ENCODE measurements at regions not wholly inside any gene's neighbourhood (a gene's known extent, or its start where the extent isn't known, plus 50 kb on each side); places are given as distances from the start of the nearest gene placed in this dataset.

DNA sequence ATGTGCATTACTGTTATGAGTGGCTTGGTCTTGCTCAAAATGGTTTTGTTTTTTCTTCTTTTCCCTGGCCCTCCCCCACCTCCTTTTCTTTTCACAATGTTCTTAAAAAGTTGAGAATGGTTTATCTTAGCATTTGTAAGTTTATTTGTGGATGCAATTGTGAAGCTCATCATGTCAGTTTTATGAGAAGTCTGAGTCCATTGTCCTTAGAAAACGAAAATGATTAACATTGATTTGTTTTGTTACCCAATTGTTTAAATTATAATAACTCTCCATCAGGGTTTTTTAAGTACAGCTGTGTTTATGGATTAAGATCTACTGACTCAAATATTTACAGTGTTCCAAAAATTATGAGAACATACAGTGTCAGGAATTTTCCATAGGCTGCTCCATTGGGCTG is 511.3 kb upstream of the PAPPA start:
- no peak for FAIRE-seq
- Histone ChIP-seq H3K4me2 (no peak overlapping the region), H3K9me3 (no peaks in the 10 kb centered on the region), H3K27ac (no peak overlapping the region), H3K4me3 (no peak overlapping the region), H3K4me1 (no peaks in the 10 kb centered on the region)
- DNase-seq (ENCODE audit: low read depth in 1 of 2, low spot score in 1 of 2) = no peak
- ChIA-PET POLR2A (no interaction called here), CTCF (interaction anchor here (1.3 to 1.8 kb wide), 4 partner anchors 11 to 51 kb away, joined by 3 to 6 read pairs (median 4); no protein-coding TSS in a partner anchor)
- WGBS (ENCODE audit: missing lambda C conversion rate) = 42% methylated on average over 1 of the region's 1 CpG
- ATAC-seq = no peak
- TF ChIP-seq MYC (IDR thresholded peaks at IDR 0.05; ENCODE audit: borderline replicate concordance, low read length) = no peak
- TF ChIP-seq CHD4 (IDR thresholded peaks at IDR 0.05; ENCODE audit: borderline replicate concordance) = no peak
- no peak for TF ChIP-seq ZC3H11A (IDR thresholded peaks at IDR 0.05)
- TF ChIP-seq EP300 (IDR thresholded peaks at IDR 0.05) = no peak
- no peak for TF ChIP-seq TFCP2L1 (CRISPR knock-in tag; IDR thresholded peaks at IDR 0.05)
- no peak for TF ChIP-seq RAD21 (conservative IDR thresholded peaks at IDR 0.05 in 1 of 2, IDR thresholded peaks at IDR 0.05 in 1 of 2)
- no peak for TF ChIP-seq TP53 (CRISPR knock-in tag; IDR thresholded peaks at IDR 0.05)
- no peak for TF ChIP-seq JUN (IDR thresholded peaks at IDR 0.05)
- no peak for TF ChIP-seq PHF8 (IDR thresholded peaks at IDR 0.05; ENCODE audit: borderline replicate concordance, low read depth)
- no peak for TF ChIP-seq JUNB (IDR thresholded peaks at IDR 0.05)
- TF ChIP-seq, protein P1, sequence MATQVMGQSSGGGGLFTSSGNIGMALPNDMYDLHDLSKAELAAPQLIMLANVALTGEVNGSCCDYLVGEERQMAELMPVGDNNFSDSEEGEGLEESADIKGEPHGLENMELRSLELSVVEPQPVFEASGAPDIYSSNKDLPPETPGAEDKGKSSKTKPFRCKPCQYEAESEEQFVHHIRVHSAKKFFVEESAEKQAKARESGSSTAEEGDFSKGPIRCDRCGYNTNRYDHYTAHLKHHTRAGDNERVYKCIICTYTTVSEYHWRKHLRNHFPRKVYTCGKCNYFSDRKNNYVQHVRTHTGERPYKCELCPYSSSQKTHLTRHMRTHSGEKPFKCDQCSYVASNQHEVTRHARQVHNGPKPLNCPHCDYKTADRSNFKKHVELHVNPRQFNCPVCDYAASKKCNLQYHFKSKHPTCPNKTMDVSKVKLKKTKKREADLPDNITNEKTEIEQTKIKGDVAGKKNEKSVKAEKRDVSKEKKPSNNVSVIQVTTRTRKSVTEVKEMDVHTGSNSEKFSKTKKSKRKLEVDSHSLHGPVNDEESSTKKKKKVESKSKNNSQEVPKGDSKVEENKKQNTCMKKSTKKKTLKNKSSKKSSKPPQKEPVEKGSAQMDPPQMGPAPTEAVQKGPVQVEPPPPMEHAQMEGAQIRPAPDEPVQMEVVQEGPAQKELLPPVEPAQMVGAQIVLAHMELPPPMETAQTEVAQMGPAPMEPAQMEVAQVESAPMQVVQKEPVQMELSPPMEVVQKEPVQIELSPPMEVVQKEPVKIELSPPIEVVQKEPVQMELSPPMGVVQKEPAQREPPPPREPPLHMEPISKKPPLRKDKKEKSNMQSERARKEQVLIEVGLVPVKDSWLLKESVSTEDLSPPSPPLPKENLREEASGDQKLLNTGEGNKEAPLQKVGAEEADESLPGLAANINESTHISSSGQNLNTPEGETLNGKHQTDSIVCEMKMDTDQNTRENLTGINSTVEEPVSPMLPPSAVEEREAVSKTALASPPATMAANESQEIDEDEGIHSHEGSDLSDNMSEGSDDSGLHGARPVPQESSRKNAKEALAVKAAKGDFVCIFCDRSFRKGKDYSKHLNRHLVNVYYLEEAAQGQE (IDR thresholded peaks at IDR 0.05) = no peak
- no peak for TF ChIP-seq CBX2 (IDR thresholded peaks at IDR 0.05; ENCODE audit: borderline replicate concordance, low read depth)
- TF ChIP-seq HOXA7 (CRISPR knock-in tag; IDR thresholded peaks at IDR 0.05) = no peak
- TF ChIP-seq MAZ (IDR thresholded peaks at IDR 0.05; ENCODE audit: borderline replicate concordance, low read depth, low read length) = no peak
- no peak for TF ChIP-seq CBX8 (IDR thresholded peaks at IDR 0.05)
- no peak for TF ChIP-seq HOXB13 (CRISPR knock-in tag; IDR thresholded peaks at IDR 0.05; ENCODE audit: low read depth)
- TF ChIP-seq, protein P2, sequence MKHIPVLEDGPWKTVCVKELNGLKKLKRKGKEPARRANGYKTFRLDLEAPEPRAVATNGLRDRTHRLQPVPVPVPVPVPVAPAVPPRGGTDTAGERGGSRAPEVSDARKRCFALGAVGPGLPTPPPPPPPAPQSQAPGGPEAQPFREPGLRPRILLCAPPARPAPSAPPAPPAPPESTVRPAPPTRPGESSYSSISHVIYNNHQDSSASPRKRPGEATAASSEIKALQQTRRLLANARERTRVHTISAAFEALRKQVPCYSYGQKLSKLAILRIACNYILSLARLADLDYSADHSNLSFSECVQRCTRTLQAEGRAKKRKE (CRISPR knock-in tag; IDR thresholded peaks at IDR 0.05; ENCODE audit: low read depth) = no peak
- no peak for TF ChIP-seq CHD2 (IDR thresholded peaks at IDR 0.05; ENCODE audit: low read length, partially characterized antibody)

- POLR2A ChIA-PET = no interaction called here
- Histone ChIP-seq H3K4me3 (no peak overlapping the region), H3K27ac (no peak overlapping the region), H3K4me1 (no peaks in the 10 kb centered on the region), H3K9me3 (no peaks in the 10 kb centered on the region), H3K4me2 (no peak overlapping the region)
- CTCF ChIA-PET = no interaction called here
- no peak for TF ChIP-seq HOXA7 (CRISPR knock-in tag; IDR thresholded peaks at IDR 0.05)
- TF ChIP-seq, protein P3, sequence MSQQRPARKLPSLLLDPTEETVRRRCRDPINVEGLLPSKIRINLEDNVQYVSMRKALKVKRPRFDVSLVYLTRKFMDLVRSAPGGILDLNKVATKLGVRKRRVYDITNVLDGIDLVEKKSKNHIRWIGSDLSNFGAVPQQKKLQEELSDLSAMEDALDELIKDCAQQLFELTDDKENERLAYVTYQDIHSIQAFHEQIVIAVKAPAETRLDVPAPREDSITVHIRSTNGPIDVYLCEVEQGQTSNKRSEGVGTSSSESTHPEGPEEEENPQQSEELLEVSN (IDR thresholded peaks at IDR 0.05; ENCODE audit: borderline replicate concordance, low read depth) = no peak
- TF ChIP-seq BCL3 (IDR thresholded peaks at IDR 0.05) = no peak
- no peak for TF ChIP-seq RARB (CRISPR knock-in tag; IDR thresholded peaks at IDR 0.05)
- TF ChIP-seq HMGXB4 (CRISPR knock-in tag; IDR thresholded peaks at IDR 0.05; ENCODE audit: borderline replicate concordance) = no peak
- TF ChIP-seq FOSL2 (IDR thresholded peaks at IDR 0.05) = no peak
- no peak for TF ChIP-seq FOSL2 (CRISPR knock-in tag; IDR thresholded peaks at IDR 0.05)
- no peak for TF ChIP-seq HDAC2 (IDR thresholded peaks at IDR 0.05)
- no peak for TF ChIP-seq CBX2 (IDR thresholded peaks at IDR 0.05; ENCODE audit: borderline replicate concordance, low read depth)
- TF ChIP-seq NFE2L2 (conservative IDR thresholded peaks at IDR 0.05; ENCODE audit: low read length) = no peak
- TF ChIP-seq FOXS1 (CRISPR knock-in tag; IDR thresholded peaks at IDR 0.05) = no peak
- no peak for TF ChIP-seq SMC3 (IDR thresholded peaks at IDR 0.05)
- no peak for TF ChIP-seq HEYL (CRISPR knock-in tag; IDR thresholded peaks at IDR 0.05)
- TF ChIP-seq KDM1A (IDR thresholded peaks at IDR 0.05; ENCODE audit: low read depth) = no peak
- FAIRE-seq (no peak), ATAC-seq (no peak), DNase-seq (ENCODE audit: low read depth in 1 of 2, low spot score in 1 of 2) (no peak)
- 53% methylated on average over 4 of the region's 4 CpGs for WGBS (ENCODE audit: missing lambda C conversion rate)
These were observed 509.5 kb upstream of the PAPPA start for GRCh38 chr9:115643948-115644727.
